ENCODE measurements at regions not wholly inside any gene's neighbourhood (a gene's known extent, or its start where the extent isn't known, plus 50 kb on each side); places are given as distances from the start of the nearest gene placed in this dataset.

GRCh38 chr3:127391436-127392155 is 103.8 kb upstream of the PRR20G start:
- Histone ChIP-seq H3K27ac (no peak overlapping the region), H3K4me1 (replicated peaks; ENCODE audit: insufficient read depth) (no peaks in the 10 kb centered on the region), H3K4me3 (no peak overlapping the region), H2AFZ (no peak overlapping the region), H3K9me3 (ENCODE audit: insufficient read depth, low read depth) (no peaks in the 10 kb centered on the region), H3K27me3 (ENCODE audit: insufficient read depth, low read depth) (peaks cover 18% of the 10 kb centered on the region), H3K79me2 (ENCODE audit: low read depth) (no peaks in the 10 kb centered on the region), H3K9me2 (ENCODE audit: insufficient read depth) (no peaks in the 10 kb centered on the region), H4K20me1 (ENCODE audit: insufficient read depth) (no peaks in the 10 kb centered on the region), H3K36me3 (ENCODE audit: low read depth) (no peaks in the 10 kb centered on the region), H3F3A (ENCODE audit: insufficient read depth, low read depth) (no peaks in the 10 kb centered on the region), H3K4me2 (no peak overlapping the region)
- BruUV-seq (replicated peaks) = no TSS peak
- POLR2A ChIA-PET (ENCODE audit: unreplicated experiment) = no interaction called here
- intact Hi-C loops (cut with micrococcal nuclease; ENCODE audit: unreplicated experiment) = no loop called here
- CTCF ChIA-PET = interaction anchor here (0.6 kb wide), 1 partner anchor 897 kb away, joined by 6 read pairs; no protein-coding TSS in a partner anchor
- TF ChIP-seq CTCF (conservative IDR thresholded peaks at IDR 0.05) = no peak
- TF ChIP-seq EZH2 (IDR thresholded peaks at IDR 0.05; ENCODE audit: low read depth) = no peak
- DNase-seq = no peak

DNA sequence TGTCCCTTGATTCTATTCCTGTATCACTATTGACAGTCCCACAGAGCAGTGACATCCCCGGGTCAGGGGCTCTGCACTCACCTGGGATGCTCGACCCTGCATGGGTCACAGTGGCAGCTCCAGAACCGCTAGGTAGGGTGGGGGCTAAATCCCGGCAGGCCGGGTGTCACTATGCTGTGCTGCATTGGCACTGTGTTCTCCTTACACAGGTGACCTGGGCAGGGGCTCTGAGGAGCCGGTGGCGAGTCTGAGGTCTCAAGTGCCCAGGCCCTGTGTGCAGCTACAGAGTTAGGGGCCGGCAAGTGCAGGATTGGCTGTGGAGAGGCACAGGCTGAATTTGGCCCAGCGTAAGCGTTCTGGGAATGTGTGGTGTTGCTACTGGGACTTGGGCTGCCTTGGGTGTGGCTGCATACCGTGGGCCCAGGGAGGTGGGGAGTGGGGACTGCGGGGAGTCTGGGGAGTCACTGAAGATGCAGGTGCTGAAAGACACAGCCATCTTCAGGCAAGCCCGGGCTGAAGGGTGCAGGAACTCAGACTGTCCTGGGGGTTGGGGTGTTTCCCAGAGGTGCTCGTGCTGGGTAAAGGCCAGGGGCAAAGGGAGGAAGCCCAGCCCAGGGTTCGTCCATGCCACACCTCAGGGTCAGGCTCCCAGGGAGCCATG is 102.6 kb upstream of the PRR20G start:
- no TSS peak for BruUV-seq (replicated peaks)
- H3K4me3 ChIP-seq = no peak overlapping the region
- no peaks in the 10 kb centered on the region for H3K36me3 ChIP-seq (ENCODE audit: low read depth)
- no peaks in the 10 kb centered on the region for H3K9me2 ChIP-seq (ENCODE audit: insufficient read depth)
- ChIA-PET CTCF (no interaction called here), POLR2A (ENCODE audit: unreplicated experiment) (no interaction called here)
- H4K20me1 ChIP-seq (ENCODE audit: insufficient read depth) = no peaks in the 10 kb centered on the region
- no peaks in the 10 kb centered on the region for H3K79me2 ChIP-seq (ENCODE audit: low read depth)
- H3K4me2 ChIP-seq = no peak overlapping the region
- intact Hi-C loops (cut with micrococcal nuclease; ENCODE audit: unreplicated experiment) = no loop called here
- H2AFZ ChIP-seq = no peak overlapping the region
- H3K4me1 ChIP-seq (replicated peaks; ENCODE audit: insufficient read depth) = no peaks in the 10 kb centered on the region
- no peaks in the 10 kb centered on the region for H3K9me3 ChIP-seq (ENCODE audit: insufficient read depth, low read depth)
- H3K27me3 ChIP-seq (ENCODE audit: insufficient read depth, low read depth) = peaks cover 26% of the 10 kb centered on the region
- DNase-seq = no peak
- no peaks in the 10 kb centered on the region for H3F3A ChIP-seq (ENCODE audit: insufficient read depth, low read depth)
- no peak overlapping the region for H3K27ac ChIP-seq
- TF ChIP-seq CTCF (conservative IDR thresholded peaks at IDR 0.05) = no peak
- TF ChIP-seq EZH2 (IDR thresholded peaks at IDR 0.05; ENCODE audit: low read depth) = no peak

DNA sequence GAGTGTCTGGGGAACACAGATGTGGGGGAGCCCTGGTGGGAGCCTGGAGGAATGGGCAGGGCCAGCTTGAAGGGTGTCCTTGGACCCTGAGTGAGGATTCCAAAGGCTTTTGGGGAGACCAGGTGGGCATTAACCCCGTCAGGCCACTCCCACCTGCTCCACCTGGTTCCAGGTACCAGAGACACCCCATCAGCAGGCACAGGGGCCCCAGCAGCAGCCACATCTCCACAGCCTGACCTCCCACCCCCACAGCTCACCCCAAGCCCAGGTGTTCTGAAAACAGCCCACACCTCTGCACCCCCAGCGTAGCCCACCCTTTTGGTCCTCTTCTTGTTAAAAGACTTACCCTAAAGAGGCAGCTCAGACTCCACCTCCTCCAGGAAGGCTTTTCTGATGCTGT is 102.1 kb upstream of the PRR20G start:
- H3F3A ChIP-seq (ENCODE audit: insufficient read depth, low read depth) = no peaks in the 10 kb centered on the region
- no peaks in the 10 kb centered on the region for H3K9me3 ChIP-seq (ENCODE audit: insufficient read depth, low read depth)
- POLR2A ChIA-PET (ENCODE audit: unreplicated experiment) = no interaction called here
- DNase-seq = no peak
- no peaks in the 10 kb centered on the region for H3K79me2 ChIP-seq (ENCODE audit: low read depth)
- CTCF ChIA-PET = no interaction called here
- no TSS peak for BruUV-seq (replicated peaks)
- TF ChIP-seq EZH2 (IDR thresholded peaks at IDR 0.05; ENCODE audit: low read depth) (no peak), CTCF (conservative IDR thresholded peaks at IDR 0.05) (no peak)
- no peaks in the 10 kb centered on the region for H3K9me2 ChIP-seq (ENCODE audit: insufficient read depth)
- no peak overlapping the region for H3K4me3 ChIP-seq
- intact Hi-C loops (cut with micrococcal nuclease; ENCODE audit: unreplicated experiment) = no loop called here
- no peak overlapping the region for H3K27ac ChIP-seq
- H3K4me2 ChIP-seq = no peak overlapping the region
- no peaks in the 10 kb centered on the region for H4K20me1 ChIP-seq (ENCODE audit: insufficient read depth)
- no peaks in the 10 kb centered on the region for H3K36me3 ChIP-seq (ENCODE audit: low read depth)
- no peak overlapping the region for H2AFZ ChIP-seq
- H3K4me1 ChIP-seq (replicated peaks; ENCODE audit: insufficient read depth) = no peaks in the 10 kb centered on the region
- H3K27me3 ChIP-seq (ENCODE audit: insufficient read depth, low read depth) = peaks cover 31% of the 10 kb centered on the region
